ENCODE measurements at regions not wholly inside any gene's neighbourhood (a gene's known extent, or its start where the extent isn't known, plus 50 kb on each side); places are given as distances from the start of the nearest gene placed in this dataset.
A peak's percentile ranks its signal among the peaks of the same experiment; 100 is the strongest.

DNA sequence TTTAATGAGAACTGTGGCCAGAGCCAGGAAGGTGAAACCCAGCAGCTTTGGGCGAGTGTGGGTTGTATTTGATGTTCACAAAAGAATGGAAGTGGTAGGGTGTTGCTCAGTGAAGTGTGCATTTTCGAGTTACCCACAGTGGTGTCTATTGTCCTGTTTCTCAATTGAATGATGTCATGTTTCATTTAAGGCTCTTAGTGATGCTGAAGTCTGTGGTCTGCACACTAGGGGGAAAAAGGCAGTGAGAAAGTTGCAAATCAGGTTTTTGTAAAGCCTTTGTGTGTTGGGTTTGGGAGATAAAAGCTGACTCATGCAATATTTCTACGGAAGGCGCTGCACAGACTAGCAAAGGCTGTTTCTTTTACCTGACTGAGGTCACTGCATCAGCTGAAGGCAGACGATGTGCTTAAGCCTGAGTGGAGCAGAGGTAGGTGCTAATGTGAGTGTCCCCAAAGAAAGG is 121.1 kb downstream of the PLEKHG1 start:
- TF ChIP-seq EZH2phosphoT487 (IDR thresholded peaks at IDR 0.05; ENCODE audit: borderline replicate concordance), result no peak
- TF ChIP-seq, protein P1, sequence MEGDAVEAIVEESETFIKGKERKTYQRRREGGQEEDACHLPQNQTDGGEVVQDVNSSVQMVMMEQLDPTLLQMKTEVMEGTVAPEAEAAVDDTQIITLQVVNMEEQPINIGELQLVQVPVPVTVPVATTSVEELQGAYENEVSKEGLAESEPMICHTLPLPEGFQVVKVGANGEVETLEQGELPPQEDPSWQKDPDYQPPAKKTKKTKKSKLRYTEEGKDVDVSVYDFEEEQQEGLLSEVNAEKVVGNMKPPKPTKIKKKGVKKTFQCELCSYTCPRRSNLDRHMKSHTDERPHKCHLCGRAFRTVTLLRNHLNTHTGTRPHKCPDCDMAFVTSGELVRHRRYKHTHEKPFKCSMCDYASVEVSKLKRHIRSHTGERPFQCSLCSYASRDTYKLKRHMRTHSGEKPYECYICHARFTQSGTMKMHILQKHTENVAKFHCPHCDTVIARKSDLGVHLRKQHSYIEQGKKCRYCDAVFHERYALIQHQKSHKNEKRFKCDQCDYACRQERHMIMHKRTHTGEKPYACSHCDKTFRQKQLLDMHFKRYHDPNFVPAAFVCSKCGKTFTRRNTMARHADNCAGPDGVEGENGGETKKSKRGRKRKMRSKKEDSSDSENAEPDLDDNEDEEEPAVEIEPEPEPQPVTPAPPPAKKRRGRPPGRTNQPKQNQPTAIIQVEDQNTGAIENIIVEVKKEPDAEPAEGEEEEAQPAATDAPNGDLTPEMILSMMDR (conservative IDR thresholded peaks at IDR 0.05; ENCODE audit: low read length), result peak; percentile 22; the same call in 1 of the 2 replicates

Measured in Loucy (cell line).